Stimulated activated CD4-positive, alpha-beta T cell treated with anti-CD3 and anti-CD28 coated beads, Interleukin-15, amount 100 ng/mL, for 1 hour (primary cell): ENCODE measurements at regions not wholly inside any gene's neighbourhood (a gene's known extent, or its start where the extent isn't known, plus 50 kb on each side); places are given as distances from the start of the nearest gene placed in this dataset.

Source experiments
- DNase-seq, 2 donors: peaks; one replicate each; pipeline ENCODE4 v3.0.0-alpha.2; 2020; ENCODE audit warnings: low read depth in 1 of 2, low spot score in 1 of 2

- DNase-seq: no peak
These were observed 58.4 kb downstream of the ARL4C start for GRCh38 chr2:234438305-234438977.

GRCh38 chr2:234437642-234438304, 59.1 kb downstream of the ARL4C start:
- DNase-seq: no peak

- DNase-seq: no peak
These were observed 60.4 kb downstream of the ARL4C start for GRCh38 chr2:234436482-234436837.

DNA sequence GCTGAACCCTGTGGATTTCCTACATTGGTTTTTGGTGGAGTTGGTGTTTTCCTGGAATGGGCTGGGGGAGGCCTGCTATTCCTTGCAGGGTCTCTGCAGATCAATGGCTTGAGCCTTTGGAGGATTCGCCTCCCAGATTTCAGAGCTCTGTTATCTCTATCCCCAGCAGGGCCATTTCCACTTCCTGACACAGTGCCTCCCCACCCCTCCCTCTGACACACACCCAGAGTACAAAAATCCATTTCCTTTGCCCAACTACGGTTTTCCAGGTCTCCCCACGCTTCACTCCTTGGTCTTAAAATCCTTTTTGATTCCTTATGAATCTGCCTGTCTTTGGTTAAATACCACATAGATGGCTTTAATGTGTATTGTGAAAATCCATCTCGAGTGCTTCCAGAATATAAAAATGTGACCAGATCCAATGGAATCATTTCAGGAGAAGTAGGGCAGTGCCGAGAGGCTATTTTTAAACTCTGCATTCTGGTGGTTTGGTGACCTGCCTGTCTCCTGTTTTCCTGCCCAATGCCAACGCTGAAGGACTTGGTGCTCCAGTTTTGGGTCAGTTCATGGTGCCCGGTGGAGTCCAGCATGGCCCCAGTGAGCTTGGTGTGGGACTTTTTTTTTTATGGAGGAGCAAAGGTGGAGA, 60.9 kb downstream of the ARL4C start:
- DNase-seq: no peak

GRCh38 chr2:234433201-234433600, 63.7 kb downstream of the ARL4C start:
- no peak for DNase-seq

DNA sequence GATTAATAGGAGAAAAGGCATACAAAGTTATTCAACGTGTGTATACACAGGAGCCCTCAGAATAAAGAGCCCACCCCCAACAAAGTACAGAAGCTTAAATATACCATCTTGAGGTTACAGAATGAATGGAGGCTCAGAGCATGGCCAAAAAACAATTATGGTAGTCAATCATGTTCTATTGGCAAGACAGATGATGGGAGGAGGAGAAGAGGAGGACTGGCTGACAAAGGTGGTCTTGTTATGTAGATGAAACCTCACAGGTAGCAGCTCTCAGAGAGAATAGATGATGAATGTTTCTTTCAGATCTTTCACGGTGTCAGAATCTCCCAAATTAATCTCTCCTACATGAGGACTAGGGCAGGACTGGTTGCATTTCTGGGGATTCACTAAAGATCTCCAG, 66.0 kb downstream of the ARL4C start:
- DNase-seq: no peak

DNA sequence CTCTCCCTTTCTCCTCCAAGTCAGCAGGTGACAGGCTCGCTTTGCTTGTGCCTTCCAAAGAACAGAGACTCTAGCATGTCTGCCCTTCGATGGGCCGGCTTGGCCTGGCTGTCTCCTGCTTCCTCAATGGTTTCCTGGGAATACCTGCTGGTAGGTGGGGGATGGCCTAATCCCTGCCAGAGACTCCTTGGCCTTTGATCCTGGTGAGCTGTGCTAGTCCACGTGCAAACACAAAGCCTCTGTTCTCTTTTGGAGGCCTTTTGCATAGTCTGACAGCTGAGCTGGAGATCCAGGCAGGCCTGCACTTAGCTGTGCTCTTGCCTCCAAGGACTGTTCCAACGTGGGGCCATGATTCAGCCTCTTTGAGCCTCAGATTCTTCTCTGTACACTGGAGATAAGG, 67.6 kb downstream of the ARL4C start:
- DNase-seq: no peak

- DNase-seq: no peak
These were observed 69.5 kb downstream of the ARL4C start for GRCh38 chr2:234427081-234428061.

- DNase-seq: no peak
These were observed 70.3 kb downstream of the ARL4C start for GRCh38 chr2:234426616-234427015.

DNA sequence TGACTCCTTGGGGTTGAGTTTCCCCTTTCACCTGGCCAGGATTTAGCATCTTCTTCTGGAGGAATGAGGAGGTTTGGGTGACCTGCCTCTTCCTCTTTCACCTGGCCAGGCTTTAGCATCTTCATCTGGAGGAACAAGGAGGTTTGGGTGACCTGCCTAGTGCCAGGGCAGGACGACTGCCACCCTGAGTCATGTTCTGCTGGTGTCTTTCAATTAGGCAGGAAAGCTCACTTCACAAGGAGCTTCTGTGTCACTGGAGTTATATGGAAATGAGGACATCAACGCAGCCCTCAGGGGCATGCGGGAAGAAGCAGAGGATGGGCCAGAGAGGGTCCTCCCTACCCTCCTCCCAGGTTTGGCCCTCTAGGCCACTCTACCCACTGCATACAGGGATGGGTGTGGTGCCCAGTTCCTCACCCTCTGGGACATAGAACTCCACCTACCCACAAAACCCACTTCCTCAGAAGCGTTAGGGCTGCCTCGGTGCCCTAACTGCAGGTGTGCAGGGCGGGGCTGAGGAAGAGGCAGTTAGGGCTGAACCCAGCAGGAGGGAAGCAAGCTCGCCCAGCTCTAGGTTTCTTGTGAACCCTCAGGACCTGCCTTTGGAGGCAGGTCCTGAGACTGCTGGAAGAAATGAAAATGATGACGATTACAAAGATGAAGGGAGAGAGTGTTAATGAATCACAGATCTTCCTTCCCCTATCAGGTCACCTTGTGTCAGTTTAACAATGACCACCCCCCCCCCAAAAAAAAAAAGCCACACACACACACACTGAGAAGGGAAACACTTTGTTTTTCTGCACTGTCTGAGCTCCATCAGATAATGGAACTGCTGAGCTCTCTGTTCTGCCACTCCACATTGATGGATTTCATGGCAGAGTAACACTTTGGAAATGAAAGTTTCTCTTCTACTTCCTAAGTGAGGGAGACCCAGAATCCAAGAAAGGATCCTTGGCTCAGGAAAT, 71.0 kb downstream of the ARL4C start:
- peak in 1 of 2 donors; percentile 57 for DNase-seq

DNA sequence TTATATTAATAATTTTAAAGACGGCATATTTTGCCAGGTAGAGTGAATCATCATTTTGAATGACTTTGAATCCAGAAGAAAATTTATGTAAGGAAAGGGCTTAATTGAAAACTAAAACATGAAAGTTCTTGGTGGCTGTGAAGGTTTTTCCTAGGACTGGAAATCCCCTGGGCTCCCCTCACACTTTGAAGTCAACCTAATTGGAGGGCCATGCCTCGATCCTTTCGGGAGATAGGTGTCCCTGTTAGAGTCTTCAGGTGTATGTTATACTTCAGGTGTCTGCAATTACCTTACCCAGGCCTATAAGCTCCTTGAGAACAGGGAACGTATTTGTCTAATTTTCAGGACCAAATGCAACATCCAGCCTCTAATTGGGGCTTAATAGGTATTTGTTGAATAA, 73.0 kb downstream of the ARL4C start:
- DNase-seq: no peak

DNA sequence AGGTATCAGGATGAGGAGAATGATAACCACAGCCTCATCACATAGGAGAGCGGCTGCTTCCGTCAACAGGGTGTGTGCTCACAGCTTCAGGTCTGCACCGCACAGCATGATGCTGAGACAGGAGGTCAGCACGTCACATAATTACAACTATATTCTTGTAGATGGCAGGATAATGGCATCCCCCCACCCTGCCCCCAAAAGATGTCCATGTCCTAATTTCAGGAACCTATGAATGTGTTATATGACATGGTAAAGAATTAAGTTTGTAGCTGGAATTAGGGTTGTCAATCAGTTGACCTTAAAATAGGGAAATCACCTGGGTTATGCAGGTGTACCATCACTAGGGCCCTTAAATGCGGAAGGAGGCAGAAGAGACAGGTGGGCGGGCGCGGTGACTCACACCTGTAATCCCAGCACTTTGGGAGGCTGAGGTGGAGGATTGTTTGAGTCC, 73.9 kb downstream of the ARL4C start:
- DNase-seq: peak; percentile 32 to 38

- no peak for DNase-seq
These were observed 74.6 kb downstream of the ARL4C start for GRCh38 chr2:234422273-234422732.

DNA sequence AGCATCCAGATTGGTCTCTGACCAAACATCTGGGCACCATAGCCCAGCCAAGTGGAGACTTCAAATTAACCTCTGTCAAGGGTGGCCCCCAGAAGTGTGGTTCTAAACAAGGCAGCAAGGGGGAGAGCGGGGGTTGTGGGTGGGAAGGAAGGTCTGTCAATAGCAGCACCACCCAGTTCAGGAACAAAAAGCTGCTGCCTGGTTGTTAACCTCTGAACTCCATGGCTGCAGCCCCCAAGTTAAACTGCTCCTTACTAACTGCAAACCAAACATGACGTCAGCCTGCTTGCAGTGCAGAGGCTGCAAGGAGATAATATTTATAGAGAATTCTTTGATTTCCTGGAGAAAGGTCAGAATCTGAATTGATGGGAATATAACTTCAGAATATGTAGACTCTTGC, 76.5 kb downstream of the ARL4C start:
- no peak for DNase-seq

GRCh38 chr2:234419726-234420125, 77.2 kb downstream of the ARL4C start:
- no peak for DNase-seq

DNA sequence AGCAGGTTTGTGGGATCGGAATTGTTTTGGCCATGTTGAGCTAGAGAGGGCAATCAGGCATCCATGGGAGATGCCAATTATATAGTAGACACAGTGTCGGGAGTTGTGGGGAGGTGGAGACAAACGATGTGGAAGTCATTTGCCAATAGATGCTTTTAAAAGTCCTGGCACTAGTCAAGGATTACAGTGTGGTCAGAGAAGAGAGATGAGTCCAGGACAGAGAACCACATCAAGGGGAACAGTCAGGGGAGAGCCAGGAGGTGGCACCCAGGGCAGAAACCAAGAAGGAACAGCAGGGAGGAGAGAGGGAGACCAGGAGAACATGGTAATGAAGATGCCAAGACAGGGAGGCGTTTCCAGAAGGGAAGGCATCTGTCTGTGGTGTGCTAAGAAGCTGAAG, 81.2 kb downstream of the ARL4C start:
- DNase-seq: no peak

GRCh38 chr2:234414596-234414995, 82.3 kb downstream of the ARL4C start:
- DNase-seq: no peak

DNA sequence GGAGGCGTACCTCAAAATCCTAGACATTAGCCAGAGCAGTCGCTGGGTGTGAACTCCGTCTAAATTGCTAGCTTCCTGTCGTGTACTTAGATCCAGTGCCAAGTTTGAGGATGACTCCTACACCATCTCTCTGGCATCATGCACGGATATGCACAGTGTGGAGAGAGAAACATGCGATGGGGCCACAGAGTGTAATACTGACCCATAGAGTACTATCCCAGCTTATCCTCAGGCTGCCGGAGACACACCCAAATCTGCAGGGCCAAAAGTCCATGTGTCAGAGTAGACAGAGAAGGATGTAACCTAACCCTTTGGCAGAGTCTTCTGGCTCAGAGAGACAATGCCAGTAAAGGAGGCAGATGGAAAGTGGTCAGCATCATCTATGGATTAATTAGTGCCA, 84.2 kb downstream of the ARL4C start:
- DNase-seq: no peak

DNA sequence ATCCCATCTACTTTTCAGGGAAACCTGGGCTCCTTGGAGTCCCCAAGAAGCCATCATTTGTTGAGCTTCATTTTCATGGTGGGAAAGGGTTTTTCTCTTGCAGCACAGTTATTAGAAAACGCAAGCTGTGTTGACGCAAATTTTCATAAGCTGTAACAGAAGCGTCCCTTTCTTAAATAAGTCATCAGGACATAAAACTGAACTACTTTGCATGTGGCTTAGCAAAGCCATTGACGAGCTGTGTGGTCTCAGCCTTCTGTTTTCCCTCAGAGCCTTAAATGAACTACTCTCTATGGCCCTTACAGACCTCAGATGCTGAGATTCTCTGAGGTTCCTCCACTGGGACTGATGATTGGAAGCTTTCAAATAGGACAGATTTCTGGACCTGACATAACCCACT, 85.1 kb downstream of the ARL4C start:
- no peak for DNase-seq

- no peak for DNase-seq
These were observed 86.4 kb downstream of the ARL4C start for GRCh38 chr2:234410526-234410925.
